ENCODE measurements at regions not wholly inside any gene's neighbourhood (a gene's known extent, or its start where the extent isn't known, plus 50 kb on each side); places are given as distances from the start of the nearest gene placed in this dataset.
"Not testable (repeated sequence)": the region's sequence is repeated elsewhere in the genome, so short reads cannot be mapped to it uniquely, and the experiment has no call there.

GRCh38 chr5:117559005-117559844 is 984.6 kb upstream of the SEMA6A start:
- TF ChIP-seq CTCF (IDR thresholded peaks at IDR 0.05; ENCODE audit: borderline replicate concordance, control extremely low read depth, extremely low read depth, insufficient read depth, missing control alignments) = no peak
- in situ Hi-C loops (cut with MboI; ENCODE audit: low sequenced_read_pairs, unreplicated experiment) = no loop called here
- DNase-seq (ENCODE audit: low spot score) = no peak

- no peak for DNase-seq (ENCODE audit: low spot score)
- TF ChIP-seq CTCF (IDR thresholded peaks at IDR 0.05; ENCODE audit: borderline replicate concordance, control extremely low read depth, extremely low read depth, insufficient read depth, missing control alignments) = no peak
- in situ Hi-C loops (cut with MboI; ENCODE audit: low sequenced_read_pairs, unreplicated experiment) = no loop called here
These were observed 976.6 kb upstream of the SEMA6A start for GRCh38 chr5:117551236-117551635.

- no peak for TF ChIP-seq CTCF (IDR thresholded peaks at IDR 0.05; ENCODE audit: borderline replicate concordance, control extremely low read depth, extremely low read depth, insufficient read depth, missing control alignments)
- in situ Hi-C loops (cut with MboI; ENCODE audit: low sequenced_read_pairs, unreplicated experiment) = no loop called here
- DNase-seq (ENCODE audit: low spot score) = no peak
These were observed 972.6 kb upstream of the SEMA6A start for GRCh38 chr5:117547192-117547591.

- no peak for DNase-seq (ENCODE audit: low spot score)
- TF ChIP-seq CTCF (IDR thresholded peaks at IDR 0.05; ENCODE audit: borderline replicate concordance, control extremely low read depth, extremely low read depth, insufficient read depth, missing control alignments) = no peak
- in situ Hi-C loops (cut with MboI; ENCODE audit: low sequenced_read_pairs, unreplicated experiment) = no loop called here
These were observed 965.1 kb upstream of the SEMA6A start for GRCh38 chr5:117539692-117540091.

- no peak for TF ChIP-seq CTCF (IDR thresholded peaks at IDR 0.05; ENCODE audit: borderline replicate concordance, control extremely low read depth, extremely low read depth, insufficient read depth, missing control alignments)
- in situ Hi-C loops (cut with MboI; ENCODE audit: low sequenced_read_pairs, unreplicated experiment) = no loop called here
- DNase-seq (ENCODE audit: low spot score) = no peak
These were observed 959.2 kb upstream of the SEMA6A start for GRCh38 chr5:117533792-117534191.

- DNase-seq (ENCODE audit: low spot score); in situ Hi-C loops (cut with MboI; ENCODE audit: low sequenced_read_pairs, unreplicated experiment): not testable (repeated sequence)
These were observed 958.5 kb upstream of the SEMA6A start for GRCh38 chr5:117533051-117533670.

- DNase-seq (ENCODE audit: low spot score) = no peak
- in situ Hi-C loops (cut with MboI; ENCODE audit: low sequenced_read_pairs, unreplicated experiment) = no loop called here
- no peak for TF ChIP-seq CTCF (IDR thresholded peaks at IDR 0.05; ENCODE audit: borderline replicate concordance, control extremely low read depth, extremely low read depth, insufficient read depth, missing control alignments)
These were observed 945.4 kb upstream of the SEMA6A start for GRCh38 chr5:117519957-117520500.
